ENCODE measurements at regions not wholly inside any gene's neighbourhood (a gene's known extent, or its start where the extent isn't known, plus 50 kb on each side); places are given as distances from the start of the nearest gene placed in this dataset.

- TF ChIP-seq ATF7 (IDR thresholded peaks at IDR 0.05; ENCODE audit: low read depth) (0 out of 2 replicates have a peak, but pooled peaks have one; percentile 24), MTA2 (IDR thresholded peaks at IDR 0.05; ENCODE audit: low read depth) (0 out of 2 replicates have a peak, but pooled peaks have one; percentile 39), HDAC6 (IDR thresholded peaks at IDR 0.05; ENCODE audit: unreplicated experiment) (no peak), CEBPZ (IDR thresholded peaks at IDR 0.05; ENCODE audit: low read depth, low read length) (no peak), BCL11A (IDR thresholded peaks at IDR 0.05; ENCODE audit: low read depth, low read length) (0 out of 2 replicates have a peak, but pooled peaks have one; percentile 6), IKZF2 (IDR thresholded peaks at IDR 0.05) (peak; percentile 64 to 75), USF2 (IDR thresholded peaks at IDR 0.05; ENCODE audit: borderline replicate concordance, low read depth, low read length) (no peak), TAF1 (IDR thresholded peaks at IDR 0.05; ENCODE audit: borderline replicate concordance, low read depth, low read length) (peak; percentile 42; the same call in 1 of the 2 replicates)
- TF ChIP-seq, protein P1, sequence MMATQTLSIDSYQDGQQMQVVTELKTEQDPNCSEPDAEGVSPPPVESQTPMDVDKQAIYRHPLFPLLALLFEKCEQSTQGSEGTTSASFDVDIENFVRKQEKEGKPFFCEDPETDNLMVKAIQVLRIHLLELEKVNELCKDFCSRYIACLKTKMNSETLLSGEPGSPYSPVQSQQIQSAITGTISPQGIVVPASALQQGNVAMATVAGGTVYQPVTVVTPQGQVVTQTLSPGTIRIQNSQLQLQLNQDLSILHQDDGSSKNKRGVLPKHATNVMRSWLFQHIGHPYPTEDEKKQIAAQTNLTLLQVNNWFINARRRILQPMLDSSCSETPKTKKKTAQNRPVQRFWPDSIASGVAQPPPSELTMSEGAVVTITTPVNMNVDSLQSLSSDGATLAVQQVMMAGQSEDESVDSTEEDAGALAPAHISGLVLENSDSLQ (IDR thresholded peaks at IDR 0.05), result no peak
These were observed 146.4 kb downstream of the PALM2AKAP2 start (continued) for GRCh38 chr9:109926421-109926869.
